IPS DF 19.7 (cell line): ENCODE measurements at regions not wholly inside any gene's neighbourhood (a gene's known extent, or its start where the extent isn't known, plus 50 kb on each side); places are given as distances from the start of the nearest gene placed in this dataset.

Experiments used
- DNase-seq: peaks from one replicate; pipeline ENCODE4 v3.0.0-alpha.2; 2013; ENCODE audit warnings: low read depth, low spot score

- DNase-seq: no peak
These were observed 294.9 kb downstream of the SOX11 start for GRCh38 chr2:5986801-5987787.

- DNase-seq: no peak
These were observed 295.9 kb downstream of the SOX11 start for GRCh38 chr2:5988120-5988519.

DNA sequence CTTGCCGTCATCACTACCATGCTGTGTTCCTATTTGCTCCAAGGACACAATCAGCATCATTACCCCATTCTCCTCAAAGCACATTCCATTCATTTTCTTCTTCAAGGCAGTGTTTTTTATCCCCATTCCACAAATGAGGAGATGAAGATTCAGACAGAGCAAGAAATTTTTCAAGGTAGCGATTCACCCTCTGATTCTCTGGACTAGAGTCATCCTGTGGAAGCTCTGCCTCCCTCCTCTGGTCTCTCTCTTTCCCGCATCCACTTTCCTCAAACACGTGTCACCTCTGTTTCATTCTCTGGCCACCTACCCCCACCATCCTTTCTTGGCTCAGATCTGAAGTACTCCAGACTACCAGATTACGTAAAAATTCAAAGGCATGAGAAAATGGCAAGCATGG, 297.9 kb downstream of the SOX11 start:
- DNase-seq: no peak

GRCh38 chr2:5991305-5991968, 299.3 kb downstream of the SOX11 start:
- DNase-seq: no peak

- DNase-seq: no peak
These were observed 303.6 kb downstream of the SOX11 start for GRCh38 chr2:5995832-5996231.

DNA sequence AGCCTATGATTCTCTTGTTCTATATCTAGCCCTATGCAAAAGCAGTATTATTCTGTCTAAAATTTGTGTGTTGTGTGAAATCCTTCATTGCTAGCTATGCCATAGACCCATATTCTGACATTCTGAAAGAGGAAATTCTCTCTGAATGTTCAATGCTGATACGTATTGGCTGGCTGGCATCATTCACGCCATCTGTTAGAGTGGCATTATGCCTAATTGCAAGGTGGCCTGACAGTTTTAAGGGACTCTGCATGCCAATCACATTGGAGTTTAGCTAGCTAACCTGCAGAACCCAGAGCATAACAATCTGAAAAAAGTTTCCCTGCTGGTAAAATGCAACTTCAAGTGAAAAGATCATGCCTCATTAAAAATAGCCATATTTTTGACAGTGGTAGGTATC, 316.0 kb downstream of the SOX11 start:
- no peak for DNase-seq

GRCh38 chr2:6008726-6009125, 316.5 kb downstream of the SOX11 start:
- DNase-seq: no peak

DNA sequence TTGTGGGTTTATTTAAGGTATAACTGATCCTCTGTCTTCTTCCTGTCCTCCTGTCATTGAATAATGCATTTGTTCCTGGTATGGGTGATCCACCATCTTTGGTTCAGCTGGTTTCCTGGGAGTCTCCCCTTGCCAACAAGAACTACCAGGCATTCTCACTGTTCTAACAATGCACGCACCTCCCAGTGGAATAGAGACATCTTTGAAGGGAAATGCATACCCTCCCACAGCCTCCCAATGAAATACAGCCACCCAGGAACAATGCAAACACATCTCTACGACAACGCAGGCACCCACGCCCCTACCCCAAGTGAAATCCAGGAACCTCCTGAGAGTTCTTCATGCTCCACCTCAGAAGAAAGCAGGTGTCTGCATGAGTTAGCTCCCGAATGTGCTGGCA, 318.0 kb downstream of the SOX11 start:
- no peak for DNase-seq

- DNase-seq: no peak
These were observed 319.7 kb downstream of the SOX11 start for GRCh38 chr2:6011921-6012320.

- DNase-seq: no peak
These were observed 325.6 kb downstream of the SOX11 start for GRCh38 chr2:6017736-6018286.

- DNase-seq: no peak
These were observed 332.0 kb downstream of the SOX11 start for GRCh38 chr2:6024229-6024628.

GRCh38 chr2:6024784-6025183, 332.6 kb downstream of the SOX11 start:
- no peak for DNase-seq

DNA sequence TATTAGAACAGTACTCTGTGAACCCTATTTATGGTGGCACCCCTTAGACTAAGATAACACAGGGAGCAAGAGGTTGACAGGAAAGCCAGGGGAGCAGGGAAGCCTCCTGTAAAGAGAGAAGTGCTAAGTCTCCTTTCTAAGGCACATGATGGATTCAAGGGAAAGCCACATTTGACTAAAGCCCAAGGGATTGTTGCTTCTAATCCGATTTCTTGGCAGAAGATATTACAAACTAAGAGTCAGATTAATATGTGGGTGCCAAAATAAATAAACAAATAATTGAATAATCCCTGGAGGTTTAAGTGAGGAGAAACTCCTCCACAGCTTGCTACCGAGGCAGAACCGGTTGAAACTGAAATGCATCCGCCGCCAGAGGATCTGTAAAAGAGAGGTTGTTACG, 333.2 kb downstream of the SOX11 start:
- DNase-seq: no peak

GRCh38 chr2:6027066-6027465, 334.9 kb downstream of the SOX11 start:
- DNase-seq: no peak

GRCh38 chr2:6031200-6031867, 339.1 kb downstream of the SOX11 start:
- no peak for DNase-seq

GRCh38 chr2:6036211-6036610, 344.0 kb downstream of the SOX11 start:
- no peak for DNase-seq

DNA sequence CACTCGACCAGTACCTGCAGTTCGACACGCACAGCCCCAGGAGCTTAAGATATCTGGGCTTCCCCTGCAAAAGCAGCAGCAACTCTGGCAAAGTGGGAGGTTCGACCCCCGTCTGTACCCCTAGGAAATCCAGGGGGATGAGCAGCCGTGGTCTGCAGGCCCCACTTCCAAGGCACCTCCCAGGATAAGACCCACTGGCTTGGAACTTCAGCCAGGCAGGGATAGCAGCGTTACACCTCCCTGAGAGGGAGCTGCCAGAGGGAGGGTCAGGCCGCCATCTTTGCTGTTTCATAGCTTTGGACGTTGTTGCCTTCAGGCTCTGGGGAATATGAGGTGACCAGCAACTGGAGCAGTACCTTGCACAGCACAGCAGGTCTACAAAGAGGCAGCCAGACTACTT, 351.1 kb downstream of the SOX11 start:
- no peak for DNase-seq

- no peak for DNase-seq
These were observed 360.5 kb downstream of the SOX11 start for GRCh38 chr2:6052649-6053048.

GRCh38 chr2:6053743-6054142, 361.6 kb downstream of the SOX11 start:
- DNase-seq: no peak

- DNase-seq: peak; percentile 17
These were observed 362.0 kb downstream of the SOX11 start for GRCh38 chr2:6054161-6054671.

DNA sequence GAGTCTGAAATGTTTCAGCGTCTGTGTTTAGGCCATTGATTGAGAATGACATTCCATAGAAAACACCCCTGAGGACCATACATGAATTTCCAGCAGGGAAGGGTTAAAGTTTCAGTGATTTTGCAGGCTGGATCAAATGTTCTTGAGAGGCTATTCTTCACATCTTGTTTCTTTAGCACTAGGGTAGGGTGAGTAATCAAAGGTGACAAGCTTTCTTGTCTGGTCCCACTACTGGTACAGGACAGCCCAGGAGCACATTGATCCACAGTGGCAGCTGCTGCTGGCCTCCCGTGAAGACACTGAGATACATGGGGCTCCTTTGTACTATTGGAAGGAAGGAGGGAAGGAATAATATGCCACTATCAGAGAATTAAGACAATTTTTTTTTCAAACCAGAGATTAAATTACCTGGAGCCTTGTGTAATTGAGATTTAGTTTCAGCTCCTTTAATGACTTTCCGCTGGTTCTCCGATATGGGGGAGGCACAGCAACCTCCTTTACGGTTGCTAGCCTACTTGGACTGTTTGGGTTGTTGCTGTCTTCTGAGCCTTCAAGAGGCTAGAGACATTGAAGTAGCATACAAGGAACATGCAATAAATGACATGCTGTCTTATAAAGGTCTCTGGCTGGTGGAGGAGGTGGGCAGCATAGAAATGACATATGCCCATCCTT, 368.9 kb downstream of the SOX11 start:
- DNase-seq: no peak
